Medulla oblongata (tissue), 1 donor: ENCODE measurements at regions not wholly inside any gene's neighbourhood (a gene's known extent, or its start where the extent isn't known, plus 50 kb on each side); places are given as distances from the start of the nearest gene placed in this dataset.
"Not testable (repeated sequence)": the region's sequence is repeated elsewhere in the genome, so short reads cannot be mapped to it uniquely, and the experiment has no call there.

Experiments
- DNase-seq: peaks from one replicate; pipeline ENCODE4 v3.0.0-alpha.2; 2015; ENCODE audit errors: extremely low spot score

- DNase-seq = no peak
These were observed 115.2 kb upstream of the MDFIC start for GRCh38 chr7:114806590-114807162.

- no peak for DNase-seq
These were observed 109.3 kb upstream of the MDFIC start for GRCh38 chr7:114812570-114812969.

- DNase-seq = no peak
These were observed 108.3 kb upstream of the MDFIC start for GRCh38 chr7:114813624-114814023.

GRCh38 chr7:114817036-114817435, 104.9 kb upstream of the MDFIC start:
- not testable (repeated sequence) for DNase-seq

GRCh38 chr7:114818501-114818900, 103.4 kb upstream of the MDFIC start:
- DNase-seq = no peak

GRCh38 chr7:114819616-114820362, 102.1 kb upstream of the MDFIC start:
- DNase-seq = no peak

- DNase-seq = no peak
These were observed 100.6 kb upstream of the MDFIC start for GRCh38 chr7:114821030-114821900.

- no peak for DNase-seq
These were observed 99.8 kb upstream of the MDFIC start for GRCh38 chr7:114822131-114822530.

GRCh38 chr7:114822844-114823243, 99.0 kb upstream of the MDFIC start:
- no peak for DNase-seq

- no peak for DNase-seq
These were observed 98.6 kb upstream of the MDFIC start for GRCh38 chr7:114823290-114823689.

- no peak for DNase-seq
These were observed 96.4 kb upstream of the MDFIC start for GRCh38 chr7:114825423-114825951.

- no peak for DNase-seq
These were observed 90.9 kb upstream of the MDFIC start for GRCh38 chr7:114830952-114831351.

- no peak for DNase-seq
These were observed 88.8 kb upstream of the MDFIC start for GRCh38 chr7:114832906-114833595.

GRCh38 chr7:114835303-114835702, 86.6 kb upstream of the MDFIC start:
- DNase-seq = no peak

GRCh38 chr7:114835861-114836260, 86.0 kb upstream of the MDFIC start:
- no peak for DNase-seq

- DNase-seq = no peak
These were observed 79.3 kb upstream of the MDFIC start for GRCh38 chr7:114842551-114843065.

- no peak for DNase-seq
These were observed 78.8 kb upstream of the MDFIC start for GRCh38 chr7:114843102-114843501.

- no peak for DNase-seq
These were observed 70.4 kb upstream of the MDFIC start for GRCh38 chr7:114851406-114852061.

GRCh38 chr7:114852293-114852692, 69.6 kb upstream of the MDFIC start:
- DNase-seq = no peak

- DNase-seq = no peak
These were observed 68.7 kb upstream of the MDFIC start for GRCh38 chr7:114853189-114853588.

GRCh38 chr7:114854369-114854768, 67.5 kb upstream of the MDFIC start:
- no peak for DNase-seq
